ENCODE measurements at regions not wholly inside any gene's neighbourhood (a gene's known extent, or its start where the extent isn't known, plus 50 kb on each side); places are given as distances from the start of the nearest gene placed in this dataset.

- DNase-seq, result peak; percentile 8
These were observed 100.6 kb upstream of the IER5L start for GRCh38 chr9:129278391-129279237.

- DNase-seq, result peak; percentile 11
These were observed 98.6 kb upstream of the IER5L start for GRCh38 chr9:129276486-129277230.

GRCh38 chr9:129275626-129276247, 97.7 kb upstream of the IER5L start:
- DNase-seq, result no peak

DNA sequence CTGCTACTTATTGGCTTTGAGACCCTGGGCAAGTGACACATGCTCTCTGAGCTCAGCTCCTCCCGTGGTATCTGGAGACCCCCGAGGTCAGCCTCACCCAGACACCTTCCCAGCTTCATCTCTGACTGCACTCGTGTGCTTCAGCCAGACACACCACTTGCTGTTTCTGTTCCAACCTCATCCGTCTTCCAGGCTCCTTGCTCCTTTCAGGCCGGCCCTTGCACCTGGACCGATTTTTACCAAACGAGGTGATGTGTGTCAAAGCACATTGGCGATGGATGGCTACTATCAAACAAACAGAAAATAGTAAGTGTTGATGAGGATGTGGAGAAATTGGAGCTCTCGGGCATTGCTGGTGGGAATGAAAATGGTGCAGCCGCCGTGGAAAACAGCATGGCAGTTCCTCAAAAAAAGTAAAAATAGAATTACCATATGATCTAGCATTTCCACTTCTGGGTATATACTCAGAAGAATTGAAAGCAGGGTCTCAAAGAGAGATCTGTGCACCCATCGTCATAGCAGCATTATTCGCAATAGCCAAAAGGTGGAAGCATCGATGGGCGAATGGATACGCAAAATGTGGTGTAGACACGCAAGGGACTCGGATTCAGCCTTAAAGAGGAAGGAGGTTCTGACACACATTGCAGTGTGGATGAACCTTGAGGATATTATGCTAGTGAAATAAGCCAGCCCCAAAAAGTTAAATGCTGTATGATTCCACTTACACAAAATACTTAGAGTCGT, 96.1 kb upstream of the IER5L start:
- DNase-seq, result no peak

- DNase-seq, result no peak
These were observed 95.3 kb upstream of the IER5L start for GRCh38 chr9:129273136-129273895.

DNA sequence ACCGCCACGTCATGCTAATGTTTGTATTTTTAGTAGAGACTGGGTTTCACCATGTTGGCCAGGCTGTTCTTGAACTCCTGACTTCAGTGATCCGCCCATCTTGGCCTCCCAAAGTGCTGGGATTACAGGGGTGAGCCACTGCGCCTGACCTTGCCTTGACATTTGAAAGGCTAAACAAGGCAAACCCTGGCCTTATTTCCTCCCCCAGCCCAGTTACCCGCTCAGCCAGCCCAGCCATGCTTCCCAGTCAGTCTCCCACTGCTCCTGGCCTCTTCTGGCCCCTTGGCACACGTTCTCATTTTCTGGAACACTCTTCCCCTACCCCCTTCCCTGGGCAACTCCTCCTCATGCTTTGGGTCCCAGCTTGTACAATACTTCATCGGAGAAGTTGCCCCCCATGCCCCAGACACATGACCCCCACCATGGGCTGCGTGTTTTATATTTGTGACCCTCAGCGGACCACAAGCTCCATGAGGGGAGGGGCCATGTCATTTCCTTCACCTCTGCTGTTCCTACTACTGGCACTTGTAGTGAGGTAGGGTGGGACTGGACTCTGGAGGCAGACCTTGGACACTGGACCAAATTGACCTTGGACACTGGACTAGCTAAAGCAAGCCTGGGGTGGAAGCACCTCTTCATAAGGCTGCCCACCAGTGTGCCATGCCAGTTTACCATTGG, 94.4 kb upstream of the IER5L start:
- DNase-seq, result no peak

DNA sequence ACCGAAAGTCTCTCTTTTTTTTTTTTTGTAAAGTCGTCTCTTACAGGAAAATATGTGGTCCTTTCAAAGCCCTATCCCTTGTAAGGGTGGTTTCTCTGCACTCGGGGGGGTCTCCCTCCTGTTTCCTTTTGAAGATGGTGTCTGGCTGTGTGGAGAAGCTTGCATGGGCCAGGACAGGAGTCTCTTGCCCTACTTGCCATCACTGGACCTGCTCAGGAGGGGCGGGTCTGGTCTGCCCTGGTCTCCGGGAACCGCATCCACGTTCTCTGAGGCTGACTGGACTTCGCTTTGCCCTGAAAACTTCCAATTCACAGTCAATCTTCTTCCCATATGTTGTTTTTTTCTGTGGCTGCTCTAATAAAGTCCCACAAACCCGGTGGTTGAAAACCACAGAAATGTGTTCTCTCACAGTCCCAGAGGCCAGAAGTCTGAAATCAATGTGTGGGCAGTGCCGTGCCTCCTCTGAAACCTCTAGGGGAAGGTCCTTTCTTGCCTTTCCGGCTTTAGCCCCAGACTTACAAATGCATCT, 92.9 kb upstream of the IER5L start:
- no peak for DNase-seq

DNA sequence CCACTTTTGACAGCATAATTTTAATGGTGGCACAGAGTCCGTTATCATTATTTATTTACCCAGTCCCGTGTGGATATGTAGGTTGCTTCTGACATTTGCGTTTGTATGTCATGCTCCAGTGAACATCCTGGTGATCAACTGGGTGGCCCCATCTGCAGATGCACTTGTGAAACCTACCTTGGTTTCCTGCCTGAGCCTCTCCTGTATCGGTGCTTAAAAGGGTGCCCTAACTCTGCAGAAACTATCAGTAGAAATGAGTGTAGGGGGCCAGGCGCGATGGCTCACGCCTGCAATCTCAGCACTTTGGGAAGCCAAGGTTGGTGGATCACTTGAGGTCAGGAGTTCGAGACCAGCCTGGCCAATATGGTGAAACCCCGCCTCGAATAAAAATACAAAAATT, 92.1 kb upstream of the IER5L start:
- no peak for DNase-seq

GRCh38 chr9:129267141-129267540, 89.1 kb upstream of the IER5L start:
- no peak for DNase-seq

DNA sequence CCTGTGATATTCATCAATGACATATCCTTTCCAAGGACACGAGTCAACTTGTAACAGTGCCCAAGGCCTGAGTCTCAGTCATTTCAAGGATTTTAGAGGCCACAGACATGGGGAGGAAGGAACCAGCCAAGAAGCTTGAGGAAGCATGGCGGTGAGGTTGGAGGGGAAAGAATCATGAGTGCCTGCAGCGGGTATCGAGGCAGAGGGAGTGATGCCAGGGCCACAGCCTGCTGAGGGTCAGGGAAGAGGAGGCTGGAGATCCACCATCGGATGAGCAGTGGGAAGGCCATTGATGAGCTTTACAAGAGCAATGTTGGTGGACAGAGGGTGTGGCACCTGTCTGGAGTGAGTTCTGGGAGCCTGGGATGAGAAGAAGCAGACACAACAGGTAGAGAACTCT, 88.5 kb upstream of the IER5L start:
- DNase-seq, result no peak

- DNase-seq, result no peak
These were observed 86.3 kb upstream of the IER5L start for GRCh38 chr9:129264388-129264787.

DNA sequence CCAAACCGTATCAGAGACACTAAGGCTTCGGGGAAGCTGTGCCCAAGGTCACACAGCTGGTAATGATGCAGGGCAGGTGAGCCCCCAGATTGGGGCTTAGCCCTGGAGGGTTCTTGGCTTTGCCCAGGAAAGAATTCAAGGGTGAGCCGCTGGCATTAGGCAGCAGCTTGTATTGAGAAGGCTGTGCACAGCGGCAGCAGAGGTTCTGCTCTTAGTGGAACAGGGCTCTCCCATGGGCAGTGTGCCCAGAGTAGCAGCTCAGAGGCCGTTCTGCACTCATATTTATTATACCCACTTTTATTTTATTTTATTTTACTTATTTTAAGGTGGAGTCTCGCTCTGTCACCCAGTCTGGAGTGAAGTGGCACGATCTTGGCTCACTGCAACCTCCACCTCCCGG, 85.8 kb upstream of the IER5L start:
- no peak for DNase-seq

- no peak for DNase-seq
These were observed 84.2 kb upstream of the IER5L start for GRCh38 chr9:129262261-129262660.

GRCh38 chr9:129259375-129259774, 81.3 kb upstream of the IER5L start:
- no peak for DNase-seq

DNA sequence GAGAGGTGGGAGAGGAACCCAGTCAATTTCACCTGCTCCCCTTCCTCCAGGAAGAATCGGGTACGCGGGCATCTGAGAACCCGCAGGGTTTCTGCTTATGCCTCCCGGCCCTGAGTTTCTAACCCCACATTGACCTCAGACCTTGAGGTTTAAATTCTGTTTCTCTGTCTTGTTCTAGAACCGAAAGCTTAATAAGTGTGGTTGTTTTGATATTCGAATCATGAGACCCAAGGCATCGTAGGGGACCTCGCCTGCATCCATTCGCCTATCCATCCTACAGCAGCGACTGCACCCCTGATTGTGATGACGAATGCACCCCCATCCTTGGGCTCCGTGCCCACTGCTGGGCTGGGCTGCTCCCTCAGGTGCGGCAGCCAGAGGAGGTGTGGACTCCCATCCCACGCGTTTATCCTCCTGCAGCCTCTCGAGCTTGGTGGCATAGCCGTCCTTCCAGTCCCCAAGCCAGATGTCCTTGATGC, 80.8 kb upstream of the IER5L start:
- DNase-seq, result peak; percentile 33

DNA sequence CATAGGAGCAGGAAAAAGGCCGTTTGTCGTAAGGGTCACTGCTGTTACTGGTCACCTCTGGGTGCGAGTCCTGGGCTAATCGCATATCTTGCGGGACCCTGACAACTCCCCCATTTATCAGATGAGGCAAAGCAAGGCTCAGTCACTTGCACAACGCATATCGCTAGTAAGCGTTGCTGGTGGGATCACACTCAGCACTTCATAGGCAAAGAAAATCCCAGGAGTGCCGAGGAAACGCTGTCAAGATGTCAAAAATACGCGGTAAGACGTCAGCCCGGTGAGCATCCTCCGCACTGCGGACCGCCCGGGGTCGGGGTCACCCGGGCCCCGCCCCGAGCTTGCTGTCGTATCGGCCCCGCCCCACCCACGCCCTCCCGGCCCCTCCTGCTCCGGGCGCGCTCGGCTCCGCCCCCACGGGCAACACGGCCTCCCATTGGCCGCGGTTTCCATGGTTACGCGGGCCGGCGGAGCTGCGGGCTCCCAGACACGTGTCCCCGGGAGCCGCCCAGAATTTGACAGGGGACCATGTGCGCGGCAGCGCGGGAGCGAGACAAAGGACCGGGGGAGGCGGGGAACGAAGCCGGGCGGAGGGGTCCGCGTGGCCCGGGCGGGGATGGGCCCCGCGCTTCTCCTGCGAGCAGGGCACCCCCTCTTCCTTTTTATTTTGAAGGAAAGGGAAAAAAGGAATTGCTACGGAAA, 80.2 kb upstream of the IER5L start:
- peak; percentile 93 for DNase-seq

- DNase-seq, result no peak
These were observed 79.1 kb upstream of the IER5L start for GRCh38 chr9:129256959-129257713.

- no peak for DNase-seq
These were observed 76.7 kb upstream of the IER5L start for GRCh38 chr9:129254566-129255287.

GRCh38 chr9:129253803-129254381, 75.8 kb upstream of the IER5L start:
- DNase-seq, result no peak

All from activated CD8-positive, alpha-beta memory T cell treated with anti-CD3 and anti-CD28 coated beads, Interleukin-2, amount 50 U/mL, for 4 hours (primary cell).